ENCODE measurements at regions not wholly inside any gene's neighbourhood (a gene's known extent, or its start where the extent isn't known, plus 50 kb on each side); places are given as distances from the start of the nearest gene placed in this dataset.

DNA sequence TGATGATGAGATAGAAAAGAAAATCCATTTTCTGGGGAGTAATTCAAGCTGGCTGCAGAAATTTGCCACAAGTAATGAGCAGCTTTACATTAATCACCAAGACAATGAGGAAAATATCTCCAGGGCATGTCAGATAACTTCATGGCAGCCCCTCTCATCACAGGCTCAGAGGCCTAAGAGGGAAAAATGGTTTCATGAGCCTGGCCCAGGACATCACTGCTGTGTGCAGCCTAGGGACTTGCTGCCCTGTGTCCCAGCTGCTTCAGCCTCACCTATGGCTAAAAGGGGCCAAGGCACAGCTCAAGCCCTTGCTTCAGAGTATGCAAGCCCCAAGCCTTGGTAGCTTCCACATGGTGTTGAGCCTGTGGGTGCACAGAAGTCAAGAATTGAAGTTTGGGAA, 161.7 kb downstream of the OPA1 start:
- no peak for DNase-seq

DNA sequence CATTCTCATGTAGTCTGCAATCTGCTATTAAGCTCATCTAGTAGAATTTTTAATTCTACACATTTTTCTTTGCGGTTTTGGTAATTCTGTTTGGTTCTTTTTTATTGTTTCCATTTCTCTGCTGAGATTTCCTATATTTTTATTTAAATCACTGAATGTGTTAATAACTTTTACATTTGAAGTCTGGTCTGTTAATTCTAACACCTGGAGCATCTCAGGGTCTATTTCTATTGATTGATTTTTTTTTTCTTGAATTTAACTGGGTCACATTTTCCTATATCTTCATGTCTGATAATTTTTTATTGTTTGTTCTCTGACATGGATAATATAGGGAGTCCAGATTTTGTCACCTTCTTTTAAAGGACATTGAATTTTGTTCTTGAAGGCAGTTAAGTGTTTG, 163.5 kb downstream of the OPA1 start:
- no peak for DNase-seq

DNA sequence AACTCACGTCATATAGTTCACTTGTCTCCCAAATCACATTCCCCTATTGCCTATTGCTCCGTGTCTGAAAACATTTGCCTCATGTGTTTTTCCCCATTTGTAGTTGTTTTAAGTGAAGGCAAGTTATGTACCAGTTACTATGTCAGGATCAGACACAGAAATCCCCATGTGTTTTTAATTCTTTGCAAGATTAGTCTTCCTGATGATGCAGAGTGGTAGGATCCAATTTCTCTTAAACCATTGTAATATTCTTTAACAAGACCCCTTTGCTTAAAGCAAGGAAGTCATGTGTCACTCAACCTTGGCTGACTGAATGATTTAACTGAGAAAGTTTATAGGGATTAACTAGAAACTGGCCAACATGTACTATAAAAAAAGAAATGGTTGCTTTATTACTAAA, 164.4 kb downstream of the OPA1 start:
- no peak for DNase-seq

GRCh38 chr3:193761969-193762368, 169.0 kb downstream of the OPA1 start:
- no peak for DNase-seq

DNA sequence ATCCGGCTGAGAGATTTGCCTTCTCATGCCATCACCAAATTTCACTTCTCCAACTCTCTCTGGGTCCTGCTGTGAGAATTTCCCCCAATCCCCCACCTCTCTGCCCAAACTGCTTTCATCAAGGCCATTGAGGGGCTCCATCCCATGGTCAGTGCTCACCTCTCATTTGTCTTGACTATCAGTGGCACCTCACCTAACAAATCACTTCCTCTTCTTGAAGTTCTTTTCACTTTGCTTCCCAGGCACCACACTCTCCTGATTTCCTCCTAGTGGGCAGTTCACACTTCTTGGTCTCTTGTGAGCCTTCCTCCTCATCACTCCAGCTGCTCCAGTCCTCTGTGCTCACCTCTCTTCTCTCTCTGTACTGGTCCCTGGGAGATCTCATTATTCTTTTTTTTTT, 169.6 kb downstream of the OPA1 start:
- no peak for DNase-seq

DNA sequence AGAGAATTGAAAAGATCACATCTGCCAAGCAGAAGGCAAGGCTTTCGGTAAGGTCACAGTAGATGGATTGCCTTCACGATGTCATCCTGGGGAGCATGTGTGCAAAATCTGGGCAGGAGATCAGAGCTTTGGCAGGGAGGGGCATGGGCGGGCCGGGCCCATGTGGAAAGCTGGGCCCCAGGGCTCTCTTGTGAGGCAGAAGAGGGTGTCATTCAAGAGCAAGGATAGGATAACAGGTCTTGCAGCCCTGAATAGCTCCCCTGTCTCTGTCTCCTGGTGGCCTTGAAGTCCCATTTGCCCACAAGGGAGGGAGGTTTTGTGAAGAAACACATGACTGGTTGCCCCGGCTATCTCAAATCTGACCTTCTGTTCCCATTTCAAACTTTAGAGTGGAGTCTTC, 172.0 kb downstream of the OPA1 start:
- no peak for DNase-seq

DNA sequence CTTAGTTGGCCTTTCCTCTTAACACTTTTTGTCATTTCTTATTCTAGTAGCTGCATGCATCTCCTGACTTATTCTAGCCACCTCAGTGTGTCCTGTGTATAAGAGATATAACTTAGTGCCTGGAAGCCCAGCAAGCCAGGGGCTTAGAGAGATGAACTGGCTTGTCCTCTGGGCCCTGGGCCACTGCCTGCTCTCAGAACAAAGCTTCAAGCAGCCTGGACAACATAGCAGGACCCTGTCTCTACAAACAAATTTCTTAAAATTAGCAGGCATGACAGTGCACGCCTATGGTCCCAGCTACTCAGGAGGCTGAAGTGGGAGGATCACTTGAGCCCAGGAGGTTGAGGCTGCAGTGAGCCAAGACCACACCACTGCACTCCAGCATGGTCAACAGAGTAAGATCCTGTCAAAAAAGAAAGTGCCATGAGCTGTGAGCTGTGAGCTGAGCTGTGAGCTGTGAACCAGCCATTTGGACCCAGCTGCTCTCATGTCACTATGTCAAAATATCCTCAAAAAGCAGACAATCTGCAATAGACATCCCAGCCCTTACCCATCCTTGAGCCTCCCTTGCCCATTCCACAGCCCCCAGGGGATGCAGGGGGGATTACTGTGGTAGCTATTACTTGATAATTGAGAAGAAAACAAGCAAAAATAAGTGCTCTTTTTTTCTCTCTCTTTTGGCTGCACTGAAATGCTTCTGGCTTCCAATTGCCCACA, 174.5 kb downstream of the OPA1 start:
- DNase-seq = no peak

DNA sequence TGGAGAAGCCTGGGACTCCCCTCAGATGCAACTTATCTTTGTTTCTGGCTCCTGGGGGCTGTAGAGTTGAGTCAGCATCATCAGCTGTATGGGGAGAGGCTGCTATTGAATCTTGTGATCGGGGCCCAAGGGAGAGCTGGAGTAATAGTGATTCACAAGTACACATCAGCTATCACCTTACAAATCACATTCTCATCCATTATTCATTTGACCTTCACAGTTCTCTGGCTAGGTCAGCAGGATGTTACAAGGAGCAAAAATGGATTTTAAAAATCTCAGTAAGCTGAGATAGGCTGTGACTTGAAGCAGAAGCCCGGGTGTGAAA, 175.0 kb downstream of the OPA1 start:
- DNase-seq = no peak

- no peak for DNase-seq
These were observed 176.4 kb downstream of the OPA1 start for GRCh38 chr3:193769437-193769836.

GRCh38 chr3:193771011-193771652, 178.1 kb downstream of the OPA1 start:
- DNase-seq = no peak

- no peak for DNase-seq
These were observed 178.8 kb downstream of the OPA1 start for GRCh38 chr3:193771653-193772421.

- DNase-seq = no peak
These were observed 179.4 kb downstream of the OPA1 start for GRCh38 chr3:193772422-193772763.

GRCh38 chr3:193773266-193774220, 180.5 kb downstream of the OPA1 start:
- no peak for DNase-seq

DNA sequence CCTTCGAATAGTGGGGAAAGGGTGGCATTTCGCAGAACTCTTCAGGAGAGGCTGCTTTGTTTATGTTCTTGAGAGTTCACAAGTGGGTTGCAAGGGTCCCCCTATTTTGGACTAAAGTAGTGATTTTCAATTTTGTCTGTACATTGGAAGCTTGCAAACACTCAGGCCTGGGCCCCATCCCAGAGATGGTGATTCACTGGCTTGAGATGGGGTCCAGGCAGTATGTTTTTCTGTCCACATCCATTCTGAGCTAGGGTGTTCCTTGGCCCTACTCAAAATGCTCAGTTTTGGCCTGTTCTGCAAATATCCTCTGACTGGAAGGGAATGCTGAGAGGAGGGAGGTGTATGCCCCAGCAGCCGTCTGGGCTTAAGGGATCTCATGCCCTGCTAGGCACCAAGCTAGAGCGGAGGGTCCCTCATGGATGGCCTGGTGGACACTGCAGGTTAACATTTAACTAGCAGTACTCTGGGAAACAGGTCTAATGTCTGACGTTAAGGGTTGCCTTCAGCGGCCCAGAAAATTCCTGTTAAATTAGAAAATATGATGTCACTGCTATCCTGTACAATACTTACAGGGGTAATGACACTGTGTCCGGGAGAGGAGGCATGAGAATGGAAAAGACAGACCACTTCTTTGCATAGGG, 181.4 kb downstream of the OPA1 start:
- DNase-seq = no peak

- no peak for DNase-seq
These were observed 181.9 kb downstream of the OPA1 start for GRCh38 chr3:193774916-193775285.

DNA sequence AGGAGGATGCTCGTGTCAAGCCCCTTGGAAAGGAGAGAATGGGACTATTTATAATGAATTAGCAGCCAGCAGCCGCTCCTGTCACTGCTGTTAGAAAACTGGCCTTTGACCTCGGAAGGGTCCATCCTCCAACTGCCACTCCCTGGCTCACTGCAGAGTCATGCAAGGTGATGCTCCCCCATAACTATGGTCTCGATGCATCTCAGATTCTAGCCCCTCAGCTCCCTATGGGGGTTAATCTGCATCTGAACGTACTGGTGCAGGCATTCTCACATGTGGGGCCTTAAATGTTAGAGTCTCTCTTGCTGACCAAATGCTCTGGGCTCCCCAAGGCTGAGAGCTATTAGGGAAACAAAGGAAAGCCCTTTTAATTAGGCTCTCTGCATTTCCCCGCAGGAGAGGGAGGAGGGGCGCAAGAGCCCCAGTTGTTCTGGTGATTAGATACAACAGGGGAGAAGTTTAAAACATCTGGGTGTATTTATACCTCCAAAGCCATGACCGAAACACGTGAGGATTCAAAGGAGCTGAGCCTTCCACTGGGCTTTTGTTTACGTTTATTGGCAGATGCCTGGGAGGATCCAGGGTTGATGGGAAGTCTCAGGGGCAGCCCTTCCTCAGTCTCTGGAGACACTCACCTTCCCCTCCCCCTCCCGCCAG, 182.5 kb downstream of the OPA1 start:
- DNase-seq = no peak

DNA sequence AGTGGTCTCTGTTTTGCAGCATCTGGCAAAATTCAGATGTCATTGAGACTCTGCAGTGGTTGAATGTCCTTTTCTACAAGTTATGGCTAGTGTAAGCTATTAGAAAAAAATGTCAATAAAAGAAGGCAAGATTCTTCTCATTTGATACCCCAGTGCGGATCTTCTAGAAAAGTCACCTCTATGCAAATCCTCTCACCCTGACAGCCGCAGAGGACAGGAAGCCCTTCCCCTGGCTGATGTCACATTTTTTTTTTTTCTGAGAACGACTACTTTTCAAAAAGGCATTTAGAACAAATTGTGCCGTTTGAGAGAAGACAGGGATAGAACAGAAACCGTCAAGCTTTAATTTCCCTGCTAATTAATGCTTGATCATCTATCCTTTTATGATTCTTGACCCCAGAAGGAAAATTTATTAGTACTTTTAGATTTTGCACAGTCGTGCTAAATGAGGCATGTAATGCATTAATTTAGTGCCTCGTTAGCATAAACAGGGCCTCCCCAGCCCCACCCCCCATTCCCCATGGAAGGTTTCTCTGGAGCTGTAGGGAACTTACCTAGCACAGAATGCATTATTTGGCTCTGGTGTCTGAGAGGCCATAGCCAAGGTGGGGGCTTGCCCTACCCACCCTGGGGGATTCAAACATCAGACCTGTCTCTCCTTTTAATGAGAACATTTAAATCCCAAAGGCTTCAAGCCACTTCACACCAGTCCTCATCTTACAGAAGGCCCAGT, 183.8 kb downstream of the OPA1 start:
- no peak for DNase-seq

GRCh38 chr3:193777524-193777923, 184.5 kb downstream of the OPA1 start:
- no peak for DNase-seq

DNA sequence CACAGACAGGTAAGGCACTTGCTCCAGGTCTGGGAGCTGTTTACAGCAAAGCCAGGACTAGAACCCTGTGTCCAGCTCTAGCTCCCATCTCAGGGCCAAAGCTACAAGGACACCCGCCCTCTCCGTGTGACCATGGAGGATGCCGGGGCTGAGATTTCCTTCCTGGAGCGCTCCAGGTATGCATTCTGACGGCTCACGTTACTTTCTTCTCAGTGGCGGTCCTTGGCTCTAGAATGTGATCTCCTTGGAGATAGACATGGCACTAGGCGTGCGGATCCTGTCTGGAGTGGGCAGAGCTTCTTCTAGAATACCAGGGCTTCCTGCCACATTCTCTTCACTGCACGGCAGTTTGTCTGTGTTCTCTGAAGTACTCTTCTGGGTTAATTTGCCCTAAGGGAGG, 185.7 kb downstream of the OPA1 start:
- DNase-seq = no peak

DNA sequence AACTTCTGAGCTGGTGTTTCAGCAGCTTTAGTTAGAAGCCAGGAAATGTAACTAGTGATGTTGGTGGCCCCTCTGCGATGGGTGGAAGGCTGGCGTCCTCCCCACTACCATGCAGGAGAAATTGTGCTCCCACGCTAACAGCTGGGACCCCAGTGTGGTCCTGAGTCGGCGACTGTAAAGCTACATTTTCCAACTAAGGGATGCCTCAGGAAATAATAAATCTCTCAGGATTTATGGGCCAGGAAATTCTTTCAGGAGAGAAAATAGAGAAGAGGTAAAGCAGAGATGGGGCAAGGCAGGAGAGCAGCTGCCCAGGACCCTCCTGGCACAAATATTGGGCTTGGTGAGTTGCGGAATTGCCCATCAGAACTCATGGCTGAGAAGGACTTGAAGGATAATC, 186.9 kb downstream of the OPA1 start:
- no peak for DNase-seq

- no peak for DNase-seq
These were observed 187.4 kb downstream of the OPA1 start for GRCh38 chr3:193780397-193780796.

All from bone marrow (tissue), 2 donors.